Panc1 (cell line): ENCODE measurements at regions not wholly inside any gene's neighbourhood (a gene's known extent, or its start where the extent isn't known, plus 50 kb on each side); places are given as distances from the start of the nearest gene placed in this dataset.

Experiments
- ATAC-seq: fragments of 200-7000 bp; cut with Tn5 transposase; 2 replicates; pipeline ENCODE4 v1.9.1; 2020; ENCODE audit warnings: mild to moderate bottlenecking, moderate library complexity
- BruUV-seq: library from RNA; stranded (reverse); fragments of 400-500 nt; replicated peaks from 2 replicates; lab custom pipeline; 2021; lab: Mats Ljungman, UMichigan
- CTCF ChIA-PET: fragments of 300-600 bp; sonication (Branson Sonifier 250); formaldehyde crosslinking; loops from one replicate; lab custom pipeline; 2022; ENCODE audit warnings: antibody characterized with exemption; lab: Charles Lee
- POLR2A ChIA-PET: fragments of 300-600 bp; sonication (Branson Sonifier 250); formaldehyde crosslinking; loops from one replicate; lab custom pipeline; 2022; ENCODE audit warnings: antibody characterized with exemption; lab: Charles Lee
- DNase-seq: peaks from one replicate; pipeline ENCODE4 v3.0.0-alpha.2; 2010; ENCODE audit warnings: low read depth, low spot score
- H3K27ac ChIP-seq: 2 replicates; pipeline ENCODE4 v1.5.1; 2011; ENCODE audit warnings: mild to moderate bottlenecking, low read length, inconsistent platforms
- H3K27me3 ChIP-seq: fragments of 200-500 bp; sonication (Bioruptor generic); 2 replicates; pipeline ENCODE4 v1.6.0; 2014; ENCODE audit warnings: low read length, inconsistent platforms; ENCODE audit not compliant: control insufficient read depth, insufficient read depth
- H3K36me3 ChIP-seq: fragments of 200-500 bp; sonication (Bioruptor generic); 2 replicates; pipeline ENCODE4 v1.5.1; 2014; ENCODE audit warnings: inconsistent platforms, mild to moderate bottlenecking, low read length, moderate library complexity; ENCODE audit not compliant: control insufficient read depth, insufficient read depth
- H3K4me1 ChIP-seq: 2 replicates; pipeline ENCODE4 v1.5.1; 2011; ENCODE audit warnings: inconsistent platforms, mild to moderate bottlenecking, low read length, moderate library complexity; ENCODE audit not compliant: control insufficient read depth, insufficient read depth
- H3K4me3 ChIP-seq, 2 experiments: 2 replicates each; pipeline ENCODE4 v1.5.1; 2011 to 2012; ENCODE audit warnings: low read depth in 2 of 2, low read length in 2 of 2, mild to moderate bottlenecking in 2 of 2, inconsistent platforms in 1 of 2, moderate library complexity in 1 of 2
- H3K9me3 ChIP-seq: fragments of 200-500 bp; sonication (Bioruptor generic); 2 replicates; pipeline ENCODE4 v1.5.1; 2014; ENCODE audit warnings: low read depth, mild to moderate bottlenecking, inconsistent platforms, low read length, moderate library complexity; ENCODE audit not compliant: control insufficient read depth, insufficient read depth
- POLR2AphosphoS5 ChIP-seq: IDR thresholded peaks from 2 replicates; pipeline ENCODE4 v1.6.1; 2012; ENCODE audit warnings: mild to moderate bottlenecking, low read depth, low read length, moderate library complexity
- REST ChIP-seq, 2 experiments: IDR thresholded peaks; 2 replicates each; pipeline ENCODE4 v1.6.1; 2011 to 2012; ENCODE audit warnings: low read depth in 2 of 2, control low read depth in 1 of 2, low read length in 1 of 2, mild to moderate bottlenecking in 1 of 2, moderate library complexity in 1 of 2; ENCODE audit not compliant: insufficient read depth in 1 of 2
- SIN3A ChIP-seq: IDR thresholded peaks from 2 replicates; pipeline ENCODE4 v1.6.1; 2012; ENCODE audit warnings: low read depth, mild to moderate bottlenecking, low read length, moderate library complexity, borderline replicate concordance; ENCODE audit not compliant: insufficient read depth
- TCF7L2 ChIP-seq: IDR thresholded peaks from 2 replicates; pipeline ENCODE4 v1.6.1; 2011; ENCODE audit warnings: mild to moderate bottlenecking, low read depth, low read length, inconsistent platforms
- in situ Hi-C: cut with HindIII; loops from 2 replicates; pipeline ENCODE4 v1.10.0; 2016; ENCODE audit warnings: low sequenced_read_pairs, low pct_unique_long_range_greater_than_20kb
- intact Hi-C: fragments of 100-400 bp; cut with micrococcal nuclease; formaldehyde crosslinking; loops from one replicate; pipeline ENCODE4 v1.10.0; 2022; ENCODE audit not compliant: unreplicated experiment
- TF ChIP-seq, protein P1 (sequence below): fragments of 450-650 bp; IDR thresholded peaks from 2 replicates; pipeline ENCODE4 v1.5.1; 2017; ENCODE audit warnings: mild to moderate bottlenecking

GRCh38 chr6:40077736-40078135 lies 143.5 kb upstream of the MOCS1 start:
- Histone ChIP-seq H3K4me3 (no peak overlapping the region), H3K4me1 (no peaks in the 10 kb centered on the region), H3K27me3 (no peaks in the 10 kb centered on the region), H3K36me3 (no peaks in the 10 kb centered on the region), H3K27ac (no peak overlapping the region), H3K9me3 (no peaks in the 10 kb centered on the region)
- intact Hi-C loops (no loop called here), in situ Hi-C loops (no loop called here)
- TF ChIP-seq SIN3A, result no peak
- TF ChIP-seq POLR2AphosphoS5, result no peak
- TF ChIP-seq, protein P1, sequence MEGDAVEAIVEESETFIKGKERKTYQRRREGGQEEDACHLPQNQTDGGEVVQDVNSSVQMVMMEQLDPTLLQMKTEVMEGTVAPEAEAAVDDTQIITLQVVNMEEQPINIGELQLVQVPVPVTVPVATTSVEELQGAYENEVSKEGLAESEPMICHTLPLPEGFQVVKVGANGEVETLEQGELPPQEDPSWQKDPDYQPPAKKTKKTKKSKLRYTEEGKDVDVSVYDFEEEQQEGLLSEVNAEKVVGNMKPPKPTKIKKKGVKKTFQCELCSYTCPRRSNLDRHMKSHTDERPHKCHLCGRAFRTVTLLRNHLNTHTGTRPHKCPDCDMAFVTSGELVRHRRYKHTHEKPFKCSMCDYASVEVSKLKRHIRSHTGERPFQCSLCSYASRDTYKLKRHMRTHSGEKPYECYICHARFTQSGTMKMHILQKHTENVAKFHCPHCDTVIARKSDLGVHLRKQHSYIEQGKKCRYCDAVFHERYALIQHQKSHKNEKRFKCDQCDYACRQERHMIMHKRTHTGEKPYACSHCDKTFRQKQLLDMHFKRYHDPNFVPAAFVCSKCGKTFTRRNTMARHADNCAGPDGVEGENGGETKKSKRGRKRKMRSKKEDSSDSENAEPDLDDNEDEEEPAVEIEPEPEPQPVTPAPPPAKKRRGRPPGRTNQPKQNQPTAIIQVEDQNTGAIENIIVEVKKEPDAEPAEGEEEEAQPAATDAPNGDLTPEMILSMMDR, result no peak
- no peak for TF ChIP-seq REST (IDR thresholded peaks at IDR 0.05; ENCODE audit: insufficient read depth in 1 of 2, low read depth in 2 of 2, low read length in 1 of 2)
- no peak for TF ChIP-seq TCF7L2
- DNase-seq (no peak), ATAC-seq (no peak)
- ChIA-PET POLR2A (no interaction called here), CTCF (no interaction called here)
- BruUV-seq, result no TSS peak

- TF ChIP-seq REST (IDR thresholded peaks at IDR 0.05; ENCODE audit: insufficient read depth in 1 of 2, low read depth in 2 of 2, low read length in 1 of 2) (no peak), SIN3A (no peak), TCF7L2 (no peak), POLR2AphosphoS5 (no peak)
- TF ChIP-seq, protein P1, result no peak
- Histone ChIP-seq H3K27me3 (no peaks in the 10 kb centered on the region), H3K27ac (no peak overlapping the region), H3K9me3 (no peaks in the 10 kb centered on the region), H3K36me3 (no peaks in the 10 kb centered on the region), H3K4me3 (no peak overlapping the region), H3K4me1 (no peaks in the 10 kb centered on the region)
- intact Hi-C loops (no loop called here), in situ Hi-C loops (no loop called here)
- ChIA-PET CTCF (no interaction called here), POLR2A (no interaction called here)
- BruUV-seq, result no TSS peak
- no peak for ATAC-seq
- no peak for DNase-seq
These were observed 143.1 kb upstream of the MOCS1 start for GRCh38 chr6:40077315-40077714.
